GM19239 (cell line): ENCODE measurements at regions not wholly inside any gene's neighbourhood (a gene's known extent, or its start where the extent isn't known, plus 50 kb on each side); places are given as distances from the start of the nearest gene placed in this dataset.

Source experiments
- DNase-seq: peaks from one replicate; pipeline ENCODE4 v3.0.0; 2011; ENCODE audit warnings: low spot score; ENCODE audit not compliant: insufficient read length
- FAIRE-seq: peaks from 2 replicates; lab custom pipeline; 2011; peaks lifted over from hg19 to GRCh38; lab: Jason Lieb, UNC

DNA sequence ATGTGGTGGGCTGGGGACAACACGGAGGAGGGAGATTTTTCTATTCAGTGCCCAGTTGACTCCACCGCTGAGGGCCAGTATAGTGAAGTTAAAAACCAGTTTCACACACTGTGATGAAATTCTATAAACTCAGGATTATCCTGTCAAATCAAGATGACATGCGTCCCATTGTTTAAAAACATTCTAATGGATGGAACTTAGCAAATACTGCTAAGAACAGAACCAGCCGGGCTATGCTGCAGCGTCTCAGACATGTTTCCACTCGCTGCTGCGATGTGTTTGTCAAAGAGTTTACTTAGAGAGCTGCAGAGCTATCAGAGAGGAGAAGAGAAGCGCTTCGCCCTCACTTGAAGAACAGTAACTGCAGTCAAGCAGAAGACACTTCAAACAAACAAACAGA, 212.6 kb upstream of the FOXQ1 start:
- DNase-seq (no peak), FAIRE-seq (no peak)

GRCh38 chr6:1096967-1097765, 214.7 kb upstream of the FOXQ1 start:
- DNase-seq = no peak
- no peak for FAIRE-seq

- DNase-seq (no peak), FAIRE-seq (no peak)
Measured at GRCh38 chr6:1094306-1094705, 217.6 kb upstream of the FOXQ1 start.

- DNase-seq (no peak), FAIRE-seq (no peak)
Measured at GRCh38 chr6:1091900-1092299, 220.0 kb upstream of the FOXQ1 start.

DNA sequence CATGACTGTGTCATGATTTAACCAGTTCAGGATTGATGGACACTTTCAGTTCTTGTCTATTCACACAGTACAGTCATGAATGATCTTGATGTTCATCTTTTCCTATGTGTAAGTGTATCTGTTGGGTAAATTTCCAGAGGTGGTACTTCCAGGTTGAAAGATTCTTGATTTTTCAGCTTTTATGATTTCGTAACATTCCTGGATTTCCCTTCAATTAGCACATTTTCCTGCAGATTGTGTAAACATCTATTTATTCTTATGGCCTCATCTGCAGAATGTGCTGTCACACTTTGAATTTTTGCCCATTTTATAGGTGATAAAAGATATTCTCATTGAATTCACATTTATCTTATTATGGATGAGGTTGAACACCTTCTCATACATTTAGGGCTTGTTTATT, 222.0 kb upstream of the FOXQ1 start:
- FAIRE-seq (no peak), DNase-seq (no peak)

DNA sequence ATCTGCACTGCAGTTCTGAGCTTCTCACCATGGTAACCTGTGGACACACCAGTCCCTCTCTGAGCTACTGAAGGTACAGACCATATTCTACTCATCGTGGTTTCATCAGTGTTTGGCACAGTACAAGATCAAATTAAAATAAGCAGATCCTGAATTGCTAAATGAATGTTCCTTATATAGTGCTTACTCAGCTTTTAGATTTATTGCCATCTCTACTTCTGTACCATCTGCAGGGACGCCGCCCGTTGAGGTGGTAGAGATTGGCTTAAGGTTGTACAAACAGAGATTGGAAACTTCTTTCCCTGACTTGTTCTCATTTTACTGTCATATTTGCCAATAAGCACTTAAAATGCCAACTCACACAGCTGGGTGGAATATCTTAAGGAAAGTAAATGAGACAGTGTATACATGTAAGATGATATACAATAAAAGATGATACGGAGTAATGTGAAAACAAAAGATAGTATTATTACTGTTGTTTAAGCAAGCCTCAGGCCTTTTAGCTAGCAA, 223.4 kb upstream of the FOXQ1 start:
- FAIRE-seq = no peak
- DNase-seq = no peak

- no peak for FAIRE-seq
- no peak for DNase-seq
Measured at GRCh38 chr6:1087154-1087843, 224.6 kb upstream of the FOXQ1 start.

- FAIRE-seq = no peak
- DNase-seq = no peak
Measured at GRCh38 chr6:1086446-1087153, 225.3 kb upstream of the FOXQ1 start.

- no peak for DNase-seq
- FAIRE-seq = no peak
Measured at GRCh38 chr6:1082285-1082935, 229.5 kb upstream of the FOXQ1 start.

DNA sequence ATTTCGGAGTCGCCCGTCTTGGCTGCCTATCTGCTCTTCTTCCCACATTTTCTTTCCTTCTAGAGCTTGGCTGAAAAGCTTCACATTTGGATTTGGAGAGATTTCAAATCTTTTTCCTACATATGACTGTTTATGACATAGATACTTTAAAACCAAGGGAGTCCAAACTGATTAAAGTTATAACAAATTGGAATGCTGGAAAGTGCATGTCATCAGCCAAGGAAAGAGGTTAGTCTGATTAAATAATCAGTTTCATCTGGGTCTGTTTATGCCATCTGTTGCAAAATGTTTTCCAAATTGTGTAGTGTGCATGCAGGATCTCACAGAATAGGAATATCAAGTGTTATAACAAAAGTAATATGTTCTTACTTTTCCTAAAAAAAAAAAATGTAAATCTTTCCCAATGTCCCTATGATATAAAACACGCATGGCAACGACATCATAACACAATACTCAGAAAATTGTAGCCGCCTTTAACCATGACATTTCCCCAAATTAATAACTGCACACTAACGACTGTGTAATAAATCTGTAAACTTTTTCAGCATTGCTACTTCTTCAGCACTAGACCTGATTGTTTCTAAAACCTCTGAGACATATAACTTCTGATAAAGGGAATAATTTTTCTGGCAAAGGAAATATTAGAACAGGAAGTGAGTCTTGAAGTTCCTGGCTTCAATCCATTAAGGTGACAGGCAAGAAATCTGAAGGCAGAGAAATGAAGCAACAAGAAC, 230.2 kb upstream of the FOXQ1 start:
- DNase-seq (no peak), FAIRE-seq (no peak)

DNA sequence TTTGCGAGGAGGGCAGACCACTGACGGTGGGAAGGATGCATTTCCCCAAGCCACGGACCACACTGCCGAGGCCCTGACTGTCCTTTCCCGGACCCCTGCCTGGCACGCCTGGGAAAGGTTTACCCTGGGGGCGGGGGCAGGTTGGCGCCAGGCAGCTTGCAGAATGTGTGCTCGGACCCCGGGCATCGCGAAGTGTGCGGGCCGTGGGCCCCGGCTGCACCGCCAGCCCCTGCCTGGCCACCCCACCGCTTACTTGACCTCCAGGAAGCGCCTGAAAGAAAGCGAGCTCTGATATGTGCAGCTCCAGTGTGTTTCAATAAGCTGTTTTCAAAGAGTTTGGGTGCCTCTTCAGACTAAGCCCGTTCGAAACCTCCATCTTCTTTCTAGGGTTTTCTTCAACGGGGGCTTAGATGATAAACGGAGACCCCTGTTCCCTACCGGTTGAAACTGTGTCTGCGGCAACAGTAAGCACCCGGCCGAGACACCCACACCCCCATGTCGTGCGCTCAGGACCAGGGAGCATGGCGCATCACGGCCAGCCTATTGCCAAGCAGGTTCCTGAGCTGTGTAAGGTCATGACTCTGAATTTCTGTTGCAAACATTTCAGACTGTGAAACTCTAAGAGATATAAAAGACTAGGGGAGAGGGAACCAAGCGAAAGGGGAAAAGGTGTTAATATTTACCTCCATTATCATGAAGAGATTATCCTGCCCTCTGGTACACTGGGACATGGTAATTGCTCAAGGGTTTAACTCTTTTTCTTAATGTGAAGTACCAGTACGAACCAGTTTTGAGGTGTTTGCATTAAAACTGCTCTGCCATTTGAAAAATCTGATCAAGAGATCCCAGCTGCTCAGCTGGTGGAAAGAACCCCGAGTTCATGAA, 231.2 kb upstream of the FOXQ1 start:
- FAIRE-seq (no peak), DNase-seq (no peak)

DNA sequence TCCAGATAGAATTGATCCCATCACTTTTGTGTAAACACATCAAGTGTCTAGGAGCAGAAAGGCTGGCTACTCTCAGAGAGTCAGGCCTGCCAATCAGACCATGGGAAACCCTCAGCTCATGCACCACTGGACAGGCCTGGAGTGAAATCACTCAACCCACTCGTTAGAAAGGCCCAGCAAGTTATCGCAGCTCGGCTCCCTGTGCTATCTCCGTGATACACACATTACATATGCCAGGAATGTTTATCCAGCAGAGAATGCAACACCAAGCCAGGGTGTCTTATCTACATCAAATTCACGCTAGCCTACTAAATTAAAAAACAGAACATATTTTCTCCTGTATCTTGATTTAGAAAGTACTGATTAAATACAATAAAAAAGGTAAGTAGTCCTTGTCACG, 232.4 kb upstream of the FOXQ1 start:
- FAIRE-seq (no peak), DNase-seq (no peak)

GRCh38 chr6:1077478-1078416, 234.2 kb upstream of the FOXQ1 start:
- DNase-seq (no peak), FAIRE-seq (no peak)

DNA sequence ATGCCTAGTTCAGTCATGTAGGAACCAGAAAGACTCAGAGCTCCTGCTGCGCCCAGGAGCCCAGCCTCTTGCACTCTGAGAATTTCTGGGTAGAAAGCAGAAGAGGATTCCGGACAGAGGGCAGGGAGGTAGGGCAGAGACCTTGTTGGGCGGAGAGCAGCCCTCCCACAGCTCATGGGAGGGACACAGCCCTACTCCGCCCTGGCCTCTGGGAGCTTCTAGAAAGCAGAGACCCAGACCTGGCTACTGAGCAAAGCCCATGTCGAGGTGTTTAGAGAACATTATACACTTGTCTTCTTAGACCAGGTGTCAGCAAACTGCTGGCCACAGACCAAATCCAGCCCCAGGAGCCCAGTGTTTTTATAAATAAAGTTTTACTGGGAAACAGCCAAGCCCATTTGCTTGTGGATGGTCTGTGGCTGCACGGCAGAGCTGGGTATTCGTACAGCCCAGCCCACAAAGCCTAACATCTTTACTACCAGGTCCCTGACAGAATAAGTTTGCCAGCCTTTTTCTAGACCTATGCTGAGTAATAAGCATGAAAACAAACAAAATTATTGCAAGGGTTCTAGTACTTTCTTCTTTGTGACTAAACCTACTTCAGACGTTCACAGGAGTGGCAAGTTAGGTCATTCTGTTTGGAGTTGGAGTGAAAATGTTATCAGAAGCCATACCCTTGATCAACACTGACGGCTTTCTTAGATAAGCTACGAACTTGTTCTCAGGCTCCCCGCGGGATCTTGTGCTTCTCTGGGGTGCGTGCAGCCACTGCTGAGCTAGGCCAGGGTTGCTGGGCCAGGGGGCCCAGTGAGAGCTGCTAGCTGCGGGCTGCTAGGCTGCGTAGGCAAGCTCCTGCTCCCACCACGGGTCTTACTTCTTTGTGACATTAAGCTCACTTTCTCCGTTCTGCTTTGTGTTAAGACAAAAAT, 235.1 kb upstream of the FOXQ1 start:
- DNase-seq (no peak), FAIRE-seq (no peak)

GRCh38 chr6:1075880-1076279, 236.0 kb upstream of the FOXQ1 start:
- DNase-seq = no peak
- FAIRE-seq = no peak

- no peak for DNase-seq
- no peak for FAIRE-seq
Measured at GRCh38 chr6:1075444-1075843, 236.5 kb upstream of the FOXQ1 start.

- no peak for DNase-seq
- no peak for FAIRE-seq
Measured at GRCh38 chr6:1070085-1070521, 241.8 kb upstream of the FOXQ1 start.
